ENCODE measurements at regions not wholly inside any gene's neighbourhood (a gene's known extent, or its start where the extent isn't known, plus 50 kb on each side); places are given as distances from the start of the nearest gene placed in this dataset.
A peak's percentile ranks its signal among the peaks of the same experiment; 100 is the strongest.

- no peak for TF ChIP-seq FOSB (CRISPR knock-in tag; IDR thresholded peaks at IDR 0.05)
Measured at GRCh38 chr21:35705237-35705887, 355.0 kb downstream of the SETD4 start (continued).

GRCh38 chr21:35703704-35704103 lies 356.6 kb downstream of the SETD4 start:
- ATAC-seq = no peak
- 96% methylated on average over 1 of the region's 1 CpG for whole genome bisulfite sequencing (ENCODE audit: missing lambda C conversion rate)
- Histone ChIP-seq H3K4me3 (no peak overlapping the region), H3K4me2 (no peak overlapping the region), H3K27ac (no peak overlapping the region), H3K9me3 (no peaks in the 10 kb centered on the region), H3K4me1 (no peaks in the 10 kb centered on the region)
- ChIA-PET POLR2A (no interaction called here), CTCF (no interaction called here)
- no peak for DNase-seq (ENCODE audit: low read depth in 1 of 2, low spot score in 1 of 2)
- TF ChIP-seq MAFK (IDR thresholded peaks at IDR 0.05; ENCODE audit: partially characterized antibody) (peak; percentile 91), RARB (CRISPR knock-in tag; IDR thresholded peaks at IDR 0.05) (no peak)
- FAIRE-seq = no peak

GRCh38 chr21:35699361-35699760 lies 361.0 kb downstream of the SETD4 start:
- Histone ChIP-seq H3K9me3 (no peaks in the 10 kb centered on the region), H3K4me2 (no peak overlapping the region), H3K4me1 (no peaks in the 10 kb centered on the region), H3K4me3 (no peak overlapping the region), H3K27ac (no peak overlapping the region)
- DNase-seq (ENCODE audit: low read depth in 1 of 2, low spot score in 1 of 2) (no peak), FAIRE-seq (no peak), ATAC-seq (no peak)
- POLR2A ChIA-PET = no interaction called here
- TF ChIP-seq FOXS1 (CRISPR knock-in tag; IDR thresholded peaks at IDR 0.05) (no peak), HDAC2 (IDR thresholded peaks at IDR 0.05) (no peak), FOSL2 (IDR thresholded peaks at IDR 0.05) (no peak), FOSL2 (CRISPR knock-in tag; IDR thresholded peaks at IDR 0.05) (no peak), HEYL (CRISPR knock-in tag; IDR thresholded peaks at IDR 0.05) (no peak)
- CTCF ChIA-PET = interaction anchor here (0.6 kb wide), 1 partner anchor 353 kb away, joined by 3 read pairs; no protein-coding TSS in a partner anchor
- 9% methylated on average over 3 of the region's 3 CpGs for WGBS (ENCODE audit: missing lambda C conversion rate)

GRCh38 chr21:35697321-35697808 lies 363.0 kb downstream of the SETD4 start:
- TF ChIP-seq CHD2 (IDR thresholded peaks at IDR 0.05; ENCODE audit: low read length, partially characterized antibody) (no peak), HOXA7 (CRISPR knock-in tag; IDR thresholded peaks at IDR 0.05) (no peak), ZSCAN20 (CRISPR knock-in tag; IDR thresholded peaks at IDR 0.05) (no peak), JUNB (IDR thresholded peaks at IDR 0.05) (no peak)
- Histone ChIP-seq H3K4me2 (no peak overlapping the region), H3K9me3 (no peaks in the 10 kb centered on the region), H3K4me3 (no peak overlapping the region), H3K4me1 (no peaks in the 10 kb centered on the region), H3K27ac (no peak overlapping the region)
- no peak for ATAC-seq
- CTCF ChIA-PET = no interaction called here
- POLR2A ChIA-PET = no interaction called here
- 5% methylated on average over 3 of the region's 3 CpGs for WGBS (ENCODE audit: missing lambda C conversion rate)
- FAIRE-seq = no peak
- DNase-seq (ENCODE audit: low read depth in 1 of 2, low spot score in 1 of 2) = no peak

GRCh38 chr21:35696644-35697043 lies 363.7 kb downstream of the SETD4 start:
- ChIA-PET CTCF (no interaction called here), POLR2A (no interaction called here)
- FAIRE-seq (no peak), DNase-seq (ENCODE audit: low read depth in 1 of 2, low spot score in 1 of 2) (no peak), ATAC-seq (no peak)
- Histone ChIP-seq H3K27ac (no peak overlapping the region), H3K4me3 (no peak overlapping the region), H3K4me1 (no peaks in the 10 kb centered on the region), H3K9me3 (no peaks in the 10 kb centered on the region), H3K4me2 (no peak overlapping the region)
- WGBS (ENCODE audit: missing lambda C conversion rate) = 0% methylated on average over 2 of the region's 2 CpGs
- TF ChIP-seq BCL3 (IDR thresholded peaks at IDR 0.05) (no peak), RFX5 (IDR thresholded peaks at IDR 0.05) (no peak), FOSB (CRISPR knock-in tag; IDR thresholded peaks at IDR 0.05) (no peak), NFE2L2 (conservative IDR thresholded peaks at IDR 0.05; ENCODE audit: low read length) (no peak), RAD21 (conservative IDR thresholded peaks at IDR 0.05 in 1 of 2, IDR thresholded peaks at IDR 0.05 in 1 of 2) (no peak), MAX (IDR thresholded peaks at IDR 0.05) (no peak), USF2 (IDR thresholded peaks at IDR 0.05) (no peak), EHMT2 (IDR thresholded peaks at IDR 0.05; ENCODE audit: low read depth) (no peak), HEYL (CRISPR knock-in tag; IDR thresholded peaks at IDR 0.05) (no peak), ZC3H11A (IDR thresholded peaks at IDR 0.05) (no peak), POLR2A (IDR thresholded peaks at IDR 0.05; ENCODE audit: low read length) (no peak), ESRRA (IDR thresholded peaks at IDR 0.05; ENCODE audit: borderline replicate concordance, low read length) (no peak), HOXA7 (CRISPR knock-in tag; IDR thresholded peaks at IDR 0.05) (no peak), SREBF2 (IDR thresholded peaks at IDR 0.05) (no peak), POLR2AphosphoS2 (conservative IDR thresholded peaks at IDR 0.05; ENCODE audit: low read length) (no peak), TP53 (CRISPR knock-in tag; IDR thresholded peaks at IDR 0.05) (no peak)

All from A549 (cell line).